GM19238 (cell line): ENCODE measurements at regions not wholly inside any gene's neighbourhood (a gene's known extent, or its start where the extent isn't known, plus 50 kb on each side); places are given as distances from the start of the nearest gene placed in this dataset.

Experiments
- DNase-seq: peaks from one replicate; pipeline ENCODE4 v3.0.0; 2011; ENCODE audit warnings: low spot score; ENCODE audit not compliant: insufficient read length

- no peak for DNase-seq
These were observed 813.3 kb upstream of the ARRDC4 start for GRCh38 chr15:97146929-97147870.

GRCh38 chr15:97153356-97153965 is 807.0 kb upstream of the ARRDC4 start:
- no peak for DNase-seq

GRCh38 chr15:97156739-97157265 is 803.7 kb upstream of the ARRDC4 start:
- no peak for DNase-seq

- no peak for DNase-seq
These were observed 797.6 kb upstream of the ARRDC4 start for GRCh38 chr15:97162805-97163495.

GRCh38 chr15:97165205-97165604 is 795.3 kb upstream of the ARRDC4 start:
- DNase-seq: no peak

GRCh38 chr15:97168704-97169475 is 791.6 kb upstream of the ARRDC4 start:
- no peak for DNase-seq

- DNase-seq: no peak
These were observed 788.9 kb upstream of the ARRDC4 start for GRCh38 chr15:97171556-97171955.

- DNase-seq: no peak
These were observed 785.5 kb upstream of the ARRDC4 start for GRCh38 chr15:97174886-97175540.

GRCh38 chr15:97177151-97177577 is 783.3 kb upstream of the ARRDC4 start:
- DNase-seq: no peak

GRCh38 chr15:97182581-97182980 is 777.9 kb upstream of the ARRDC4 start:
- no peak for DNase-seq

GRCh38 chr15:97189162-97189780 is 771.2 kb upstream of the ARRDC4 start:
- no peak for DNase-seq

- no peak for DNase-seq
These were observed 765.8 kb upstream of the ARRDC4 start for GRCh38 chr15:97194750-97195149.

- DNase-seq: no peak
These were observed 764.2 kb upstream of the ARRDC4 start for GRCh38 chr15:97196048-97197014.

GRCh38 chr15:97199393-97200051 is 761.0 kb upstream of the ARRDC4 start:
- DNase-seq: no peak

- DNase-seq: no peak
These were observed 760.3 kb upstream of the ARRDC4 start for GRCh38 chr15:97200161-97200560.

GRCh38 chr15:97210277-97210676 is 750.2 kb upstream of the ARRDC4 start:
- no peak for DNase-seq

GRCh38 chr15:97215629-97216028 is 744.9 kb upstream of the ARRDC4 start:
- DNase-seq: no peak

GRCh38 chr15:97224191-97224641 is 736.3 kb upstream of the ARRDC4 start:
- DNase-seq: no peak
